B cell (primary cell): ENCODE measurements at regions not wholly inside any gene's neighbourhood (a gene's known extent, or its start where the extent isn't known, plus 50 kb on each side); places are given as distances from the start of the nearest gene placed in this dataset.

ENCODE experiments used
- ATAC-seq: fragments of 200-7000 bp; cut with Tn5 transposase; one replicate; pipeline ENCODE4 v1.10.0; 2021; ENCODE audit warnings: low read depth, mild to moderate bottlenecking, moderate number of reproducible peaks, moderate library complexity
- CTCF ChIA-PET: fragments of 350-600 bp; sonication (Branson Sonifier 250); formaldehyde crosslinking; loops from one replicate; lab custom pipeline; 2021; ENCODE audit warnings: antibody characterized with exemption, inconsistent platforms; lab: Charles Lee
- POLR2A ChIA-PET: fragments of 350-600 bp; sonication (Branson Sonifier 250); formaldehyde crosslinking; loops from one replicate; lab custom pipeline; 2021; ENCODE audit warnings: antibody characterized with exemption; lab: Charles Lee
- DNase-seq: peaks from one replicate; pipeline ENCODE4 v3.0.0; 2013
- H2AFZ ChIP-seq: 2 replicates; pipeline ENCODE4 v1.6.1; 2012; ENCODE audit warnings: mild to moderate bottlenecking, low read depth, low read length; ENCODE audit not compliant: insufficient read depth, poor library complexity, severe bottlenecking
- H3K27ac ChIP-seq, 2 donors: 1 replicate in 1 of 2; 2 replicates in 1 of 2; pipeline ENCODE4 v1.5.1; 2012 to 2013; ENCODE audit warnings: low read length in 2 of 2, mild to moderate bottlenecking in 2 of 2, moderate library complexity in 1 of 2
- H3K27me3 ChIP-seq, 4 experiments: fragments of 200-600 bp in 1 of 4; sonication (generic) in 1 of 4; replicated peaks in 1 of 4; 1 replicate in 2 of 4; 2 replicates in 2 of 4; pipeline versions ENCODE4 v1.6.1 to v1.7.0; 2013 to 2016; ENCODE audit warnings: low read length in 3 of 4, mild to moderate bottlenecking in 2 of 4, mixed read lengths in 1 of 4, moderate library complexity in 1 of 4; ENCODE audit not compliant: insufficient read depth in 4 of 4, control insufficient read depth in 3 of 4; ENCODE audit errors: control extremely low read depth in 1 of 4
- H3K36me3 ChIP-seq, 2 experiments: replicated peaks in 1 of 2; 1 replicate in 1 of 2; 2 replicates in 1 of 2; pipeline versions ENCODE4 v1.6.1 to v1.7.1; 2013; ENCODE audit warnings: low read length in 1 of 2; ENCODE audit not compliant: insufficient read depth in 2 of 2, control insufficient read depth in 1 of 2; ENCODE audit errors: control extremely low read depth in 1 of 2, extremely low read depth in 1 of 2
- H3K4me1 ChIP-seq, 2 donors: fragments of 200-600 bp in 1 of 2; sonication (generic) in 1 of 2; 1 replicate in 1 of 2; 2 replicates in 1 of 2; pipeline versions ENCODE4 v1.5.1 to v1.6.1; 2013 to 2017; ENCODE audit warnings: low read length in 2 of 2; ENCODE audit not compliant: control insufficient read depth in 2 of 2, insufficient read depth in 2 of 2
- H3K4me2 ChIP-seq: replicated peaks from 2 replicates; pipeline ENCODE3; 2012; ENCODE audit warnings: mild to moderate bottlenecking, low read depth, low read length; ENCODE audit not compliant: poor library complexity, severe bottlenecking
- H3K4me3 ChIP-seq, 5 experiments: fragments of 200-600 bp in 1 of 5; sonication (generic) in 1 of 5; 1 replicate in 3 of 5; 2 replicates in 2 of 5; pipeline versions ENCODE4 v1.5.1 to v1.7.0; 2011 to 2016; ENCODE audit warnings: low read length in 4 of 5, mild to moderate bottlenecking in 4 of 5, low read depth in 2 of 5, control low read depth in 1 of 5, moderate library complexity in 1 of 5; ENCODE audit not compliant: insufficient read depth in 1 of 5; ENCODE audit errors: control extremely low read depth in 1 of 5, extremely low read depth in 1 of 5
- H3K79me2 ChIP-seq: fragments of 200-600 bp; sonication (generic); one replicate; pipeline ENCODE4 v1.6.0; 2016; ENCODE audit warnings: low read length; ENCODE audit not compliant: control insufficient read depth, insufficient read depth
- H3K9ac ChIP-seq: fragments of 200-600 bp; sonication (generic); 2 replicates; pipeline ENCODE4 v1.6.1; 2017; ENCODE audit warnings: mild to moderate bottlenecking, low read length, moderate library complexity
- H3K9me3 ChIP-seq, 3 donors: one replicate each; pipeline versions ENCODE4 v1.6.1 to v1.7.1; 2013; ENCODE audit warnings: low read length in 2 of 3; ENCODE audit not compliant: control insufficient read depth in 2 of 3, insufficient read depth in 1 of 3; ENCODE audit errors: control extremely low read depth in 1 of 3
- H4K20me1 ChIP-seq: 2 replicates; pipeline ENCODE4 v1.6.0; 2012; ENCODE audit warnings: mild to moderate bottlenecking, low read length; ENCODE audit not compliant: insufficient read depth, control insufficient read depth, poor library complexity, severe bottlenecking
- H3K27ac Mint-ChIP-seq: one replicate; pipeline ENCODE4 v1.8.0; 2021; ENCODE audit warnings: mixed read lengths
- H3K27me3 Mint-ChIP-seq: one replicate; pipeline ENCODE4 v1.8.0; 2021; ENCODE audit warnings: mixed read lengths
- H3K4me1 Mint-ChIP-seq: one replicate; pipeline ENCODE4 v1.8.0; 2021; ENCODE audit warnings: mixed read lengths
- H3K4me3 Mint-ChIP-seq: one replicate; pipeline ENCODE4 v1.8.0; 2021; ENCODE audit warnings: mixed read lengths
- H3K9me3 Mint-ChIP-seq: one replicate; pipeline ENCODE4 v1.8.0; 2022; ENCODE audit warnings: mixed read lengths; ENCODE audit not compliant: insufficient read depth
- EZH2 ChIP-seq: IDR thresholded peaks from 2 replicates; pipeline ENCODE4 v1.6.1; 2012; ENCODE audit warnings: borderline replicate concordance, low read depth, mild to moderate bottlenecking, moderate library complexity, low read length; ENCODE audit not compliant: insufficient read depth, poor library complexity, severe bottlenecking
- WGBS: methylation state at CpG from one replicate; pipeline ENCODE4 v1.1.5; 2013; ENCODE audit warnings: missing lambda C conversion rate; ENCODE audit not compliant: insufficient coverage; 5-methylcytosine and 5-hydroxymethylcytosine counted together
- intact Hi-C: fragments of 100-400 bp; cut with micrococcal nuclease; formaldehyde crosslinking; loops from one replicate; pipeline ENCODE4 v1.10.0; 2022
- TF ChIP-seq, protein P1 (sequence below): fragments of 200-600 bp; IDR thresholded peaks from one replicate; pipeline ENCODE4 v1.8.0; 2022; ENCODE audit warnings: antibody characterized with exemption, mild to moderate bottlenecking

DNA sequence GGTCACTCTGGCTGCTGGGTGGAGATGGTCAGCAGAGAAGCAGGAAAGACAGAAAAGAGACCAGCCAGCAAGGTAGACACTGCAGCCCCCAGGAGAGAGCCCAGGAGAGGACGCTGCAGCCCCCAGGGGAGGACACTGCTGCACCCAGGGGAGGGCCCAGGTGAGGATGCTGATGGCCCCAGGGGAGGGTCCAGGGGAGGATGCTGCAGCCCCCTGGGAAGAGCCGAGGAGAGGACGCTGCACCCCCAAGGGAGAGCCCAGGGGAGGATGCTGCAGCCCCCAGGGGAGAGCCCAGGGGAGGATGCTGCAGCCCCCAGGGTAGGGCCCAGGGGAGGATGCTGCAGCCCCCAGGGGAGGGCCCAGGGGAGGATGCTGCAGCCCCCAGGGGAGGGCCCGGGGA, 196.7 kb upstream of the NSMCE3 start:
- Histone ChIP-seq H3K9ac (no peak overlapping the region), H3K79me2 (no peaks in the 10 kb centered on the region), H4K20me1 (no peaks in the 10 kb centered on the region), H3K4me3 (no peak overlapping the region), H3K27ac (no peak overlapping the region), H3K36me3 (no peaks in the 10 kb centered on the region), H3K4me1 (no peaks in the 10 kb centered on the region), H3K4me2 (no peak overlapping the region), H3K9me3 (peaks cover 0 to 8% (median 0%) of the 10 kb centered on the region in 3 donors), H3K27me3 (no peaks in the 10 kb centered on the region), H2AFZ (no peak overlapping the region)
- TF ChIP-seq, protein P1, sequence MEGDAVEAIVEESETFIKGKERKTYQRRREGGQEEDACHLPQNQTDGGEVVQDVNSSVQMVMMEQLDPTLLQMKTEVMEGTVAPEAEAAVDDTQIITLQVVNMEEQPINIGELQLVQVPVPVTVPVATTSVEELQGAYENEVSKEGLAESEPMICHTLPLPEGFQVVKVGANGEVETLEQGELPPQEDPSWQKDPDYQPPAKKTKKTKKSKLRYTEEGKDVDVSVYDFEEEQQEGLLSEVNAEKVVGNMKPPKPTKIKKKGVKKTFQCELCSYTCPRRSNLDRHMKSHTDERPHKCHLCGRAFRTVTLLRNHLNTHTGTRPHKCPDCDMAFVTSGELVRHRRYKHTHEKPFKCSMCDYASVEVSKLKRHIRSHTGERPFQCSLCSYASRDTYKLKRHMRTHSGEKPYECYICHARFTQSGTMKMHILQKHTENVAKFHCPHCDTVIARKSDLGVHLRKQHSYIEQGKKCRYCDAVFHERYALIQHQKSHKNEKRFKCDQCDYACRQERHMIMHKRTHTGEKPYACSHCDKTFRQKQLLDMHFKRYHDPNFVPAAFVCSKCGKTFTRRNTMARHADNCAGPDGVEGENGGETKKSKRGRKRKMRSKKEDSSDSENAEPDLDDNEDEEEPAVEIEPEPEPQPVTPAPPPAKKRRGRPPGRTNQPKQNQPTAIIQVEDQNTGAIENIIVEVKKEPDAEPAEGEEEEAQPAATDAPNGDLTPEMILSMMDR: no peak
- no peak for TF ChIP-seq EZH2
- peaks cover 4% of the 10 kb centered on the region for H3K9me3 Mint-ChIP-seq
- ChIA-PET POLR2A (no interaction called here), CTCF (no interaction called here)
- ATAC-seq (no peak), DNase-seq (no peak)
- H3K27ac Mint-ChIP-seq: no peak overlapping the region
- H3K27me3 Mint-ChIP-seq: no peaks in the 10 kb centered on the region
- H3K4me3 Mint-ChIP-seq: no peak overlapping the region
- peaks cover 3% of the 10 kb centered on the region for H3K4me1 Mint-ChIP-seq
- WGBS: 53% methylated on average over 4 of the region's 4 CpGs
- intact Hi-C loops: no loop called here

DNA sequence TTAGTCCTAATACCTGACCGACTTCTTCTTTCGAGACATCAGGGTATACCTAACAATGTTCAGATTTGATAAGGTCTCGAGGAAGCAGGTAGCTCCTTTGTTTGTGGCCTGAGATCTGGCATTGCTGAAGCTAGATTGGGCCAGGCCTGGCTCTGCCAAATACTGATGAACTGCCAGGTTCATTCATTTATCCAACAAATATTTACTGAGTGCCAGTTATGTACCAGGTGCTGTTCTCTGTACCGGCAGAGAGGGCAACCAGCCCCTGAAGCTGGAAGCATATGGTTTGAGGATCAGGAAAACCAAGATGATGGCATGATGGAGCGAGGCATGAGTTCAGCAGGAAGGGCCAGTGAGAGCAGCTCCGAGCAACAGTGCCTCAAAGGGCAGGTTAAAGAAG, 196.2 kb upstream of the NSMCE3 start:
- Histone ChIP-seq H2AFZ (no peak overlapping the region), H3K9ac (no peak overlapping the region), H3K4me3 (no peak overlapping the region), H3K4me2 (no peak overlapping the region), H4K20me1 (no peaks in the 10 kb centered on the region), H3K27me3 (no peaks in the 10 kb centered on the region), H3K9me3 (peaks cover 0 to 8% (median 0%) of the 10 kb centered on the region in 3 donors), H3K4me1 (no peaks in the 10 kb centered on the region), H3K79me2 (no peaks in the 10 kb centered on the region), H3K27ac (no peak overlapping the region), H3K36me3 (no peaks in the 10 kb centered on the region)
- intact Hi-C loops: no loop called here
- Mint-ChIP-seq H3K4me1 (peaks cover 3% of the 10 kb centered on the region), H3K27me3 (no peaks in the 10 kb centered on the region), H3K9me3 (peaks cover 4% of the 10 kb centered on the region), H3K4me3 (no peak overlapping the region), H3K27ac (no peak overlapping the region)
- no peak for TF ChIP-seq EZH2
- TF ChIP-seq, protein P1: no peak
- CTCF ChIA-PET: no interaction called here
- DNase-seq (no peak), ATAC-seq (no peak)
- POLR2A ChIA-PET: no interaction called here
- 89% methylated on average over 3 of the region's 6 CpGs for WGBS
